ENCODE measurements at regions not wholly inside any gene's neighbourhood (a gene's known extent, or its start where the extent isn't known, plus 50 kb on each side); places are given as distances from the start of the nearest gene placed in this dataset.
"Not testable (repeated sequence)": the region's sequence is repeated elsewhere in the genome, so short reads cannot be mapped to it uniquely, and the experiment has no call there.

GRCh38 chr12:76666290-76666835, 97.6 kb upstream of the ZDHHC17 start:
- DNase-seq = no peak

DNA sequence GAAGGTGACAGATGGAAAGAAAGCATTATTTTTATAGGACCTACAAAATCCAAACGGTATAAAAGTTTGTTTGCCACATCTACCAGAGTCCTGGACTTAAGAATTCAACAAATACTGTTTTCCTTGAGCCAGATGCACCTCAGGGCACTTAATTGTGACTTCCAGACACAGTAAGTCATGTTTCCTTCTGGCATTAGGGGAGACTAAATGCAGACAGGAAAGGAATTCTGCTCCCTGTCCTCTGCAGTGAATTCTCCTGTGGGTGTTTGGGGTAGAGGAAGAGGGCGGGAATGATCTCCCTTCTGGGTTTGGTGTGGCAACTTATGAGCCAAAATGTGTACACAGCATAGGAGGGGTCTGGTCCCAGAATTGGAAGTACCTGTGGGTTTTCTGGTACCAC, 93.9 kb upstream of the ZDHHC17 start:
- no peak for DNase-seq

DNA sequence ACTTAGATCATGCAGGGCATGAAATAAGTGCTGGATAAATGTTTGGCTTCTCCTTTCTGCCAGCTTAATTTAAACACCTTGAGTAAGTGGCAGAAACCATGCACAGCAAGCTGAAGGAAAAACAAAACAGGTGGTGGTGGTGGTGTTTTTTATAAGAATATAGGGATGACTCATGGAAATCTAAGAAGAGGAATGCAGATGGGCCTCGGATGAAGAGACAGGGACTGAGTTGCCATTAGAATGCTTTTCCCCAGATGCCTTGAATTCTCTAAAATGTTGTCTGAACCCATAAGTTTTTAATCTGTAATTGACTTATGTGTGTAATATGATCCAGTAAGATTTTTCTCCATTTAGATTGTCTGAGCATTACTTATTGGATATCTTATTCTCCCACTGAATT, 93.1 kb upstream of the ZDHHC17 start:
- DNase-seq = no peak

DNA sequence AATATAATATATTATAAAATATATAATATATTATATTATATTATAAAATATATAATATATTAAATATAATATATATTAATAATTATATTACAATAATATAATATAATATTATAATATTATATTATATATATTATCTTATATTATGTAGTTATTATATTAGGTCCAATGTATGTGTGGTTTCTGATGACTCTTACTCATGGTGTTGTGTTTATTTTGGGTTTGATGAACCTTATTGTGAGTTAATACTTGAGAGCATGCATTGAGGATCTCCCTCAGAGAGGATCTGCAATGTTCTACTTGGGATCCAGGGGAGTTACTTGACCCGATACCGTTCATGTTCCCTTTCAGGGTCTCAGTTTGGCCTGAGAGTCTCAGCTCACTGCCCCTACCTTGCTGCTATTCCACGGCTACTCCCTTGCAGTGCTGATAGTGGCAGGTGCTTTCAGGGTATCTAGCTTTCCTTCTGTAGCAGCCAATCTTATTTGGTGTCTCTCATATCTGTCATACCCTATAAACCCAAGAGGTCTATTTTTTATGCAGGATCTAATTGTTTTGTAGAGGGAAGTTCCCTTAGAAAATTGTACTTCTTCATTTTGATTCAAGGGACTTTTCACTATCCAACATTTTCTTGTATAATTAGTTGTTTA, 89.1 kb upstream of the ZDHHC17 start:
- DNase-seq = no peak

DNA sequence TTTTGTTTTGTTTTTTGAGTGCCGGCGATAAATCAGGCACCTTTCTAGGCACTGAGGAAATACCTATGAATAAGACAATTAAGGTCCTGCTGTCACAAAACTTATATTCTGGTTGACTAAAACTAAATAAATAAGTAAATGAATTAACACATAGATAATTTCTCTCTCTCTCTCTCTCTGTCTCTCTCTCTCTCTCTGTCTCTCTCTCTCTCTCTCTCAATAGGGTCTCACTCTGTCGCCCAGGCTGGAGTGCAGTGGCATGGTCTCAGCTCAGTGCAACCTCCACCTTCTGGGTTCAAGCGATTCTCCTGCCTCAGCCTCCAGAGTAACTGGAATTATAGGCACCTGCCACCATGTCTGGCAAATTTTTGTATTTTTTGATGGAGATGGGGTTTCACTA, 87.7 kb upstream of the ZDHHC17 start:
- not testable (repeated sequence) for DNase-seq

- DNase-seq = no peak
Measured at GRCh38 chr12:76678992-76679391, 84.9 kb upstream of the ZDHHC17 start.

GRCh38 chr12:76679778-76680177, 84.1 kb upstream of the ZDHHC17 start:
- DNase-seq = no peak

GRCh38 chr12:76680940-76681339, 83.0 kb upstream of the ZDHHC17 start:
- no peak for DNase-seq

DNA sequence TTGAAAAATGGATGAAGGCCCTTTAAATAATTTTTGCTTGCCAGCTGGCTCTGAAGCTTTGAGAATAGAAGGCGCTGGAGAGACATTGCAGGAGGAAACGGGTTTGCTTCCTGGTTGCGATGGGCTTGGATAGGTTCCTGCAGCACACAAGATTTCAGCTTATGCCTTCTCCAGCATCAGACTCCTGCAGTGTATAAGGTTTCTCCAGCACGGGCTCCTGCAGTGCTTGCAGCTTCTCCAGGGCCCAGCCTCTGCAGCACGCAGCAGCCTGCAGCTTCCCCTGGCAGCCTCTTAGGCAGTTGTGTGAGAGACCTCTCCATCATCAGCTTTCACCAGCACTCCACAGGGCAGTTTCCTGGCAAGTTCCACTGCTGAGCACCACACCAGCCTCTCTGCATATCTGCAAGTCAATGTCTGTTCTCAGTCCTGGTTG, 78.7 kb upstream of the ZDHHC17 start:
- no peak for DNase-seq

DNA sequence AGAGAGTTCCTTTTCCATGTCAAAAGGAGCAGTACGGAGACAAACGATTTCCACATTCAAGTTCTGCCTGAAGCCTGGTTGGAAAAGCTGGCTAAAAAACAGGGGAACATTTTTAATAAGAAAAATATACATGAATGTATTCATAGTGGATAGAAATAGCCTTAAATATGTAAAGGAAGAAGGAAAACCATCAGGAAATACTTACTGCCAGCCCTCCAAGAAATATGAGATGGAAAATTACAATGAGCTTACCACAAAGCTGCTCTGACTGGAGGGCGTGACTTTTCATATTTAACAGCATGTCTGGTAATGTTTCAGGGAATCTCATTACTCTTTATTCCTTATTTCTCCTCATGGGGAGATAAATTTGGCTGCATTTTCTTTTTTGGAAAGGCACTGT, 75.9 kb upstream of the ZDHHC17 start:
- DNase-seq = no peak

- no peak for DNase-seq
Measured at GRCh38 chr12:76688631-76689030, 75.3 kb upstream of the ZDHHC17 start.

DNA sequence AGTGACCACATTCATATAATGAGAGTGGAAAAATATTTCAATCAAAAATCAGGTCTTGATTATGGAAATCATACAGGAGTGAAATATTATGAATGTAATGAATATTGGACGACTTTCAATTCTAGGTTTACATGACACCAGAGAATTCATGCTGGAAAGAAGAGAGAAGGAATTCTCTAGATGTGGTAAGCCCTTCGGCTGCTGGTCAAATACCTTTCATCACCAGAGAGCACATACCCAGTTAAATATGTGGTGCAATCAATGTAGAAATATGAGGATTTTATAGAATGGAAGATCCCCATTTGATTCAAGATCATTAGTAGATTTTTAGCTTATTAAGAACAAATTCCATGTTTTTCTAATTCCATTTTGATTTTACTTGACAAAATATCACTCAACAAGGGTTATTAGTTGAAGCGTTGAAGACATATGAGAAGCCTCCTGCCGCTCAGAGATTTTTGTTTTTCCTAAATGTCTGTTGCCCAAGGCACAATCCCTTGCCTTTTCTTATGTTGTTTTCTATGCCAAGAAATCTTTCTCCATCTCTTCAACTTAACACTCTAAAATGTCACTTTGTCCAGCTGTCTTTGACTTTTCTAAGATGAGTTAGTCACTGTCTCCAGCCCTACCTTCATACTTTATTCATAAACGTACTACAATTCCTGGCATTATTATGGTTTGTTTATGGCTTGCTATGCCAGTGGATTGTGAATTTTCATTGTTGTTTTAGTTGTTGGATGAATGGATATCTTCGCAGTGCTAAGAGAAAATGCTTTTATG, 72.8 kb upstream of the ZDHHC17 start:
- no peak for DNase-seq

DNA sequence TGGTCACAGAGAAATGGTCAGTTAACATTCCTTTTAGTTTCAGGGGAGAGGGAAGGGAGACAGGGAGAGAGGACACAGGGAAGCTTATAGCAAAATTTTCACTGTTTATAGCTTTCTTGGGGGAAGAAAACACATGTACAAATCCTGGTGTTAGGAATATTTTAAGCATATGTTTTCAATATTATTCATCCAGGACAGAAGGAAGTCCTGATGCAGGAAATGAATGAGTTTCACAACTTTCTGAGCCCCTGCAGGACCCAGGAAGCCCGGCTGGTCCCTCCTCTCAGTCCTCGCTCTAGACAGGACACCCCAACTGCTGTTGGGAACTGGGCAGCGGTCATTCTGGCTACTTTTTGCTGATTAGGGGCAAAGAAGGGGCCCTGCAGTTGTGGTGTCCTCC, 71.1 kb upstream of the ZDHHC17 start:
- no peak for DNase-seq

- no peak for DNase-seq
Measured at GRCh38 chr12:76694369-76694768, 69.5 kb upstream of the ZDHHC17 start.

DNA sequence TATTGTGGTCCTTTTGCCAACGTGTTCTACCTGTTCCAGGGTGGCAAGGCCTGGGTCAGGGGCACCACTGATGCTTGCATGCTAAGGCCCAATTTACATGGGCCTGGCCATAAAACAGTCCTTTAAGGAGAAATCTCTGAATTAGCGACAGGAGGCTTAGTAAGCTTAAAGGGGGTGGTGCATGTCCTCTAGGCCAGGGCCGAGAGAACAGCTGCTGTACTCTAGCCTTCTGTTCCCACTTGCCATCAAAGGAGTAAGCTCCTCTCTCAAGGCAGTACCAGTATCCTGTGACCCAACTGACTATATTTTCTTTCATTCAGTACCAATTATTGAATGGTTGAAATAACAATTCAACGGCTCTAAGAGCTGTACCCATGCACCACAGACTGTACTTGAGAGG, 67.7 kb upstream of the ZDHHC17 start:
- DNase-seq = no peak

DNA sequence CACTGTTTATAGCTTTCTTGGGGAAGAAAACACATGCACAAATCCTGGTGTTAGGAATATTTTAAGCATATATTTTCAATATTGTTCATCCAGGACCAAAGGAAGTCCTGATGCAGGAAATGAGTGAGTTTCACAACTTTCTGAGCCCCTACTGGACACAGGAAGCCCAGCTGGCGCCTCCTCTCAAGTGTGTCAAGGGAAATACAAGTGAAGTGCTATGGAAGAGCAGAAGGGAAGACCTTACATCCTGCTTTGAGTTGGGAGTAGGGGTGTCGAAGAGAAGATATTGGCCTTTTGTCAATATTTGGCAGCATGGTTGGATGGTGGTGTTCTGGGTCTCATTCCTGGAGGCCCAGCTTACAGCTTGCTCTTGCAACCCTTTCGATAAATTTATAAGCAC, 66.1 kb upstream of the ZDHHC17 start:
- no peak for DNase-seq

- DNase-seq = no peak
Measured at GRCh38 chr12:76698316-76698715, 65.6 kb upstream of the ZDHHC17 start.

GRCh38 chr12:76698966-76699365, 64.9 kb upstream of the ZDHHC17 start:
- no peak for DNase-seq

- no peak for DNase-seq
Measured at GRCh38 chr12:76701690-76702089, 62.2 kb upstream of the ZDHHC17 start.

DNA sequence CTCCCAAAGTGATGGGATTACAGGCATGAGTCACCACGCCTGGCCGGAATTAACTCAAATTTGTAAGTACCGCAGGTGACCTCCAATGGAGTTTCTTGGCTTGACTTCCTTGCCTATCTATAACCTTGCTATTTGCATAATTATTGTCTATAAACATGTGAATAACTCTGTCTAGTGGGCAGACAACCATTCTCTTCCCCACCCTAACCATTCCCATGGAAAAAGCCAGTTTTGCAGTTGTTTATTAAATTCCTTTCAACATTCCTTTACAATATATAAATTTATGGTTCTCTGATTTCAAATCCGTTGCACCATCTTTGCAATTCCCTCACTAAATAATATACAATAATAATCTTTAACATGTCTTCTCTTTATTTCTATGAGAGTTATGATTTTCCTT, 61.0 kb upstream of the ZDHHC17 start:
- no peak for DNase-seq

DNA sequence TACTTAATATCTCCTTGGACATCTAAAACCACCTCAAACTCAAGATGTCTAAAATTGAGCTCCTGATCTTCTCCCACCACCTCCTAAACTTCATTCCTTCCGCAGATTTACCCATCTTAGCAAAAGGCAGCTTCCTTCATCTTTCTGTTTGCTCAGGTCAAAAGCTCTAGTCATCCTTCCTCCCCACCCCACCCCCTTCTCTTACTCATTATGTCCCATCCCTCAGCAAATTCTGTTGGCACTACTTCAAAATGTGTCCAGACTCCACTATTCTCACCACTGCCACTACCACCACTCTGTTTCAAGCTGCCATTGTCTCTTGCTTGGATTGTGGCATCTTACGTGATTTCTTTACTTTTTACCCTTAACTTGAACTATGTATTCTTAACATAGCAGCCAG, 59.2 kb upstream of the ZDHHC17 start:
- no peak for DNase-seq

DNA sequence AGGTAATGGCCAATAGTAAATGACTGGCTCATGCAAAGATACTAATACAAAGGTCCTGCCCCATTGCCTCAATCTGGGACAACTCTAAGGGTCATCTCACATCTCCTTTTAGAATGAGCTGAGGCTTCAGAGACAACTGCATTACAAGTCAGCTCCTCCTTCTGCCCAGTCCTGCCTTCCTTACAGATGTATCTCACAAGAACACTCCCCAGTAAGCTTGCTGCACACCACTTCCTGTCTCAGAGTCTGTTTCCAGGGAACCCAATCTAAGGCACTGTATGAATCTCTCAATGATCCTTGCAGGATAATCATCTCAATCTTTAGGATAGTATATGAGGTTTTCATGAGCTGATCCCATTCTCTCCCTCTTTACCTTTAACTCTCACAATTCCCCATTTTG, 57.8 kb upstream of the ZDHHC17 start:
- DNase-seq = no peak

DNA sequence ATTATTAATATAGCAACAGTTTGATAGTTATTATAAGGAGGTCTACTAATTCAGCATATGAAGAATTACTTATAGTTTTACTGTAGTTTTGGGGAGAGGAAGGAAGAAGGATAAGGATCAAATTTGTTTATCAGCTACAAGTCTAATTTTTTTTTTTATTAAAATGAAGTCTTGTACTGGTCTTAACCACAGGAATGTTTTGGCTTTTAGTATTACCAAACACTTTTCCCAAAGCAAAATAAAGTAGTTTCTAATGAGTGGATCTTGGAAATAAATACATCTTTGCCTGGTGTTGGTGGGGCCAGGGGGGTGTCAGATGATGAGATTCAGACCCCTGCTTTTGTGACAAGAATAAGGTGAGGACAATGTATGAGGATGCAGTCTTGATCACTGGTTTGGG, 57.2 kb upstream of the ZDHHC17 start:
- no peak for DNase-seq

DNA sequence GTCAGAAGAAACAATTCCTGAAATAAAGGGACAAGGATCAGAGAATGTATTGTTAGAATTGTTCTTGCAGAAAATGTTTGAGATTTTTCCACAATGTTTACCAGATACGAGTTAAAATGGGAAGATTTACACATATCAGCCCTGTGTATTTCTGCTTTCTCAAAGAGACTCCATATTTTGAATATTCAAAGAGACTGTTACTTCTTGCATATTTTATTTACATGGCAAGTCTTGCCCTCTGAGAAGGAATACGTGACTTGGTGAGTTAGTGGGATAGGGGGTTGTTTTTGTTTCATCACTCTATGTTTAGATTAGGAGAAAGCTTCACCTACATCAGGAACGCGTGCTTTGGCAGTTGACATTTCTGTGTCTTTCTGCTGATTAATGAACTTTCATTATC, 56.1 kb upstream of the ZDHHC17 start:
- DNase-seq = no peak

DNA sequence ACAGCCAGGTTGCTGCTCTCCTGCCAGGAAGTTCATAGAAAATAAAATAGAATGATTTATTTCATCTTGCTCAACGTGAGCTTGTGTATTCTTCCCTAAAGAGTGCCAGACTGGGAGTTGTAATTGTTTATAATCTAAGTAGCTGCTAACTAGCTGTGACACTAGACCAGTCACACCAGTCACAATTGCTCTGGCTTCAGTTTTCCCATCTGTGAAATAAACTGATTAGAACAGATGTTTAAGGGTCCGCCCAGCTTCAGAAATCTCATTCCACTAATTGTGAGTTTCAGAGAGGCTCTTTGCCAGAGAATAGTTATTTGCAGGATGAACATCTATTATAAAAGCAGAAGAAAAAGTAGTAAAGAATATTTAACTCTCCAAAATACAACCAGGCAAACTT, 55.6 kb upstream of the ZDHHC17 start:
- no peak for DNase-seq

Data from activated gamma-delta T cell treated with Interleukin-2 at 50 U/mL for 16 hours (primary cell).